Activated CD8-positive, alpha-beta T cell treated with anti-CD3 and anti-CD28 coated beads for 36 hours (primary cell): ENCODE measurements at regions not wholly inside any gene's neighbourhood (a gene's known extent, or its start where the extent isn't known, plus 50 kb on each side); places are given as distances from the start of the nearest gene placed in this dataset.
A peak's percentile ranks its signal among the peaks of the same experiment; 100 is the strongest.

Experiments
- ATAC-seq: fragments of 200-7000 bp; cut with Tn5 transposase; one replicate; pipeline ENCODE4 v1.10.0; 2021; ENCODE audit warnings: mild to moderate bottlenecking, moderate library complexity
- CTCF ChIA-PET: fragments of 350-600 bp; sonication (Branson Sonifier 250); formaldehyde crosslinking; loops from one replicate; lab custom pipeline; 2021; ENCODE audit warnings: antibody characterized with exemption; lab: Charles Lee
- POLR2A ChIA-PET: fragments of 350-600 bp; sonication (Branson Sonifier 250); formaldehyde crosslinking; loops from one replicate; lab custom pipeline; 2021; ENCODE audit warnings: antibody characterized with exemption; lab: Charles Lee
- DNase-seq: peaks from one replicate; pipeline ENCODE4 v3.0.0-alpha.2; 2020
- H3K27ac Mint-ChIP-seq: one replicate; pipeline ENCODE4 v1.8.0; 2021; ENCODE audit warnings: mild to moderate bottlenecking, mixed read lengths
- H3K27me3 Mint-ChIP-seq: one replicate; pipeline ENCODE4 v1.8.0; 2021; ENCODE audit warnings: mixed read lengths
- H3K36me3 Mint-ChIP-seq: one replicate; pipeline ENCODE4 v1.8.0; 2021; ENCODE audit warnings: low read depth, mixed read lengths
- H3K4me1 Mint-ChIP-seq: one replicate; pipeline ENCODE4 v1.8.0; 2021; ENCODE audit warnings: low read depth, mixed read lengths
- H3K4me3 Mint-ChIP-seq: one replicate; pipeline ENCODE4 v1.8.0; 2021; ENCODE audit warnings: mild to moderate bottlenecking, moderate library complexity, mixed read lengths
- H3K9me3 Mint-ChIP-seq: one replicate; pipeline ENCODE4 v1.8.0; 2021; ENCODE audit warnings: mixed read lengths
- intact Hi-C: fragments of 100-400 bp; cut with micrococcal nuclease; formaldehyde crosslinking; loops from one replicate; pipeline ENCODE4 v1.10.0; 2022
- TF ChIP-seq, protein P1 (sequence below): fragments of 200-600 bp; IDR thresholded peaks from one replicate; pipeline ENCODE4 v1.8.0; 2022; ENCODE audit warnings: antibody characterized with exemption, mild to moderate bottlenecking

DNA sequence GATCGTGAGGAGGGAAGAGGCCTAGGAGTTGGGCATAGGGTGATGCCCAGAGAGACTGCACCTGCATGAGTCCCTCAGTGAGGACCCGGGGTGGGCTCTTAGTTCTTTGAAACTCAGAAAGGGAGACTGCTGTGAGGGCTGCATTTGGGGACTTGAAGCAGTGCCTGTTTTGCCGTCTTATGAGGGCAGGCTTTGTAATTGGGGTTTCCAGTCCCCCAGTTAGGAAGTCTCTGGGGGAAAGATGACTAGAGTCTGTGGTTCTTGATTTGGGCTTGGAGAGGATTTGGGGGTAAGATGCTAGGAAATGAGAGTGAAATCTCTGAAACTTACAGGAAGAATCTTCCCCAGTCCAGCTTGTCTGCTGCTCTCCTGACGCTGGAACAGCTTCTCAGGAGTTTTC lies 99.6 kb downstream of the ARF6 start:
- H3K9me3 Mint-ChIP-seq: no peaks in the 10 kb centered on the region
- peaks cover 22% of the 10 kb centered on the region for H3K4me1 Mint-ChIP-seq
- CTCF ChIA-PET: interaction anchor here (1.6 to 2.1 kb wide), 2 partner anchors 124 to 127 kb away, joined by 3 to 9 read pairs; no protein-coding TSS in a partner anchor
- intact Hi-C loops: no loop called here
- POLR2A ChIA-PET: interaction anchor here (1.0 to 6.2 kb wide), 7 partner anchors 8 to 129 kb away, joined by 3 to 38 read pairs (median 6); partner anchors contain the start of gene ARF6
- H3K4me3 Mint-ChIP-seq: peak overlapping the region; percentile 56
- TF ChIP-seq, protein P1, sequence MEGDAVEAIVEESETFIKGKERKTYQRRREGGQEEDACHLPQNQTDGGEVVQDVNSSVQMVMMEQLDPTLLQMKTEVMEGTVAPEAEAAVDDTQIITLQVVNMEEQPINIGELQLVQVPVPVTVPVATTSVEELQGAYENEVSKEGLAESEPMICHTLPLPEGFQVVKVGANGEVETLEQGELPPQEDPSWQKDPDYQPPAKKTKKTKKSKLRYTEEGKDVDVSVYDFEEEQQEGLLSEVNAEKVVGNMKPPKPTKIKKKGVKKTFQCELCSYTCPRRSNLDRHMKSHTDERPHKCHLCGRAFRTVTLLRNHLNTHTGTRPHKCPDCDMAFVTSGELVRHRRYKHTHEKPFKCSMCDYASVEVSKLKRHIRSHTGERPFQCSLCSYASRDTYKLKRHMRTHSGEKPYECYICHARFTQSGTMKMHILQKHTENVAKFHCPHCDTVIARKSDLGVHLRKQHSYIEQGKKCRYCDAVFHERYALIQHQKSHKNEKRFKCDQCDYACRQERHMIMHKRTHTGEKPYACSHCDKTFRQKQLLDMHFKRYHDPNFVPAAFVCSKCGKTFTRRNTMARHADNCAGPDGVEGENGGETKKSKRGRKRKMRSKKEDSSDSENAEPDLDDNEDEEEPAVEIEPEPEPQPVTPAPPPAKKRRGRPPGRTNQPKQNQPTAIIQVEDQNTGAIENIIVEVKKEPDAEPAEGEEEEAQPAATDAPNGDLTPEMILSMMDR: no peak
- DNase-seq: no peak
- no peaks in the 10 kb centered on the region for H3K36me3 Mint-ChIP-seq
- peak; percentile 10 for ATAC-seq
- peak overlapping the region; percentile 81 for H3K27ac Mint-ChIP-seq
- no peaks in the 10 kb centered on the region for H3K27me3 Mint-ChIP-seq

DNA sequence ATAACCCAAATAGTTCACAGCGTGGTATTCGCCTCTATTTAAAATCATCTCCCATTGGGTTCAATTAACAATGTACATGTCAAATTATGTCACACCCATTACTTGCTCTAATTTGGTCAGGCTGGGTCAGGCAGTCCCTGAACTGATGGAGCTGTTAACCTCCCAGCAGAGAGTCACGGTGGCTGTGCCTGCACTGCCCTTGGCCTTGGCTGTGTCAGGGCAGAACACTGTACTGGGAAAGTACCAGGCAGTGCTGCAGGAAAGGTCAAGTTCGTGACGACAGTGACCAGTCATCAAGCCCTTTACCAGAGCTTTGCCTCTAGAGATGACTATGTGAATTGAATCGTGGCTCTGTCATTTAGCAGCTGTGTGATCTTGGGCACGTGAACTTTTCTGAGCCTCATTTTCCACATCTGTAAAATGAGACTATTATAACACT lies 100.0 kb downstream of the ARF6 start:
- peak; percentile 80 for DNase-seq
- Mint-ChIP-seq H3K36me3 (no peaks in the 10 kb centered on the region), H3K4me1 (peaks cover 26% of the 10 kb centered on the region), H3K27me3 (no peaks in the 10 kb centered on the region), H3K27ac (peak overlapping the region; percentile 81), H3K9me3 (no peaks in the 10 kb centered on the region), H3K4me3 (peak overlapping the region; percentile 56)
- TF ChIP-seq, protein P1: no peak
- CTCF ChIA-PET: interaction anchor here (0.7 to 2.1 kb wide), 3 partner anchors 111 to 128 kb away, joined by 3 to 9 read pairs (median 3); no protein-coding TSS in a partner anchor
- peak; percentile 96 for ATAC-seq
- intact Hi-C loops: no loop called here
- POLR2A ChIA-PET: interaction anchor here (0.6 to 6.2 kb wide), 11 partner anchors 8 to 130 kb away, joined by 3 to 38 read pairs (median 5); partner anchors contain the start of gene ARF6

DNA sequence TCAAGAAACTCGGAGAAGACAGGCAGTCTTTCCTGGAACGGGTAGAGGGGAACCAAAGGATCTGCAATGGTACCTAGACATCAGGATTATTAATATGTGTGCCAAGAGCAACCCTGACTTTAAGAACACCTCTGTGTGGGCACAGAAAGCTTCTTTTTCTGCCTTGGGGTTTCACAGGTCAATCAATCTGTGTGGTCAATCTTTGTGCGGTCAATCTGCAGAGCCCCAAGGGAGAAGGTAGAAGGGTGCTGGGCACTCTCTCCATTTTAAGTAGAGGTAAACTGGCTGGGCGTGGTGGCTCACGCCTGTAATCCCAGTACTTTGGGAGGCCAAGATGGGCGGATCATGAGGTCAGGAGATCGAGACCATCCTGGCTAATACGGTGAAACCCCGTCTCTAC lies 100.7 kb downstream of the ARF6 start:
- Mint-ChIP-seq H3K4me1 (peaks cover 30% of the 10 kb centered on the region), H3K27ac (peak overlapping the region; percentile 7), H3K36me3 (no peaks in the 10 kb centered on the region), H3K9me3 (no peaks in the 10 kb centered on the region), H3K27me3 (no peaks in the 10 kb centered on the region), H3K4me3 (no peak overlapping the region)
- intact Hi-C loops: no loop called here
- ChIA-PET POLR2A (interaction anchor here (0.6 to 6.2 kb wide), 12 partner anchors 7 to 101 kb away, joined by 3 to 38 read pairs (median 5); partner anchors contain the start of gene ARF6), CTCF (interaction anchor here (0.7 to 2.1 kb wide), 3 partner anchors 111 to 128 kb away, joined by 3 to 9 read pairs (median 3); no protein-coding TSS in a partner anchor)
- no peak for DNase-seq
- no peak for ATAC-seq
- TF ChIP-seq, protein P1: no peak

DNA sequence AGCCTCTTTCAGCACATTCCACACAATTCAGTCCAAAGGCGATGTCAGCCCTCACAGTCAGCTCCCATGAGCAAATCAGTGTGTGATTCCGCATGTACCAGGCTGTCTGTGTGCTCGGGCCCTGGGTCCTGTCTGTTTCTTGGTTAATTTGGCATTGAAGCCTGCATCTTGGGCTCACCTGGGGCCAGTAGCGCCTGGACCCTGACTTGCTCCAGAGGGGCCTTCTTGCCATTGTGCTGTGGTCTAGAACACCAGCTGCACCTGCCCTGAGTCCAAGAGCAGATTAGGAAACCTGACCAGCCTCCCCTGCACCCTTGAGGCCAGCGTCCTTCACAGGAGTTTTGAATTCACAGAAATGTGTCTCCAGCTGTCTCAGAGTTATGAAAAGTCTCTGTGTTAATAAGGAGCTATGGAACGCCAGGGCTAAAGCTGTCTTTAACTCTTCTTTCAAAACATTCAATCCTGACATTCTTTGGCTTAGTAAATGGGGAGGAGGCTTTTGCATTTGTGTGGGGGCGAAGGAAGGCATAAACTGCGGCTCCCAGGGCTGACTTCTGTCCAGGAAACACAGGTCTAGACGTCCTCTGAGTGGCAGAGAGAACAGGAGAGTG lies 102.2 kb downstream of the ARF6 start:
- ChIA-PET CTCF (no interaction called here), POLR2A (interaction anchor here (0.6 to 6.2 kb wide), 4 partner anchors 23 to 102 kb away, joined by 3 to 38 read pairs (median 10); partner anchors contain the start of gene ARF6)
- Mint-ChIP-seq H3K9me3 (no peaks in the 10 kb centered on the region), H3K4me3 (no peak overlapping the region), H3K27ac (no peak overlapping the region), H3K36me3 (peaks cover 4% of the 10 kb centered on the region), H3K27me3 (no peaks in the 10 kb centered on the region), H3K4me1 (peaks cover 41% of the 10 kb centered on the region)
- TF ChIP-seq, protein P1: no peak
- intact Hi-C loops: no loop called here
- ATAC-seq (no peak), DNase-seq (no peak)

DNA sequence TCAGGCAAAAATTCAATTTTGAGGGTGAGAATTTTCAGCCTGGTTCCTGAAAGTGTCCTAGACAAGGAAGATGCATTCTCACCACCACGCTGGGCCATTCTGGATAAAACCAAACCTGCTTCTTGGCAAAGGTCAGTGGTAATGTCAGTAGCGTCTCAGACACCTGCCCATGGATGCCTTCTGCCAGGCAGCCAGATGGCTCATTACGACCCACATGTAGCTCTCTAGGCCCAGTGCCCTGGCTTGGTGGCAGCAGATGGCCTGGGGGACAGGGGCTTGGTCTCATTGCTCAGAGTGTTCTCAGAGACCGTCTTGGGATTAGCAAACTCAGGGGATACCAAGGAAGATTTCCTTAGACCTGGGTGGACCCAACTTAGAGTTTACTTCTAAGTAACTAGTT lies 105.1 kb downstream of the ARF6 start:
- no peaks in the 10 kb centered on the region for H3K27me3 Mint-ChIP-seq

More for the DNA sequence above, 105.1 kb downstream of the ARF6 start:
- peaks cover 6% of the 10 kb centered on the region for H3K36me3 Mint-ChIP-seq
- H3K9me3 Mint-ChIP-seq: no peaks in the 10 kb centered on the region
- ATAC-seq (no peak), DNase-seq (no peak)
- peaks cover 46% of the 10 kb centered on the region for H3K4me1 Mint-ChIP-seq
- intact Hi-C loops: loop anchor here (2.0 kb wide), 1 partner anchor 21 kb away; no protein-coding TSS in a partner anchor
- TF ChIP-seq, protein P1: no peak
- ChIA-PET CTCF (interaction anchor here (1.1 to 5.0 kb wide), 3 partner anchors 106 to 134 kb away, joined by 3 to 58 read pairs (median 3); no protein-coding TSS in a partner anchor), POLR2A (interaction anchor here (1.1 to 8.5 kb wide), 2 partner anchors 11 to 24 kb away, joined by 4 to 135 read pairs; no protein-coding TSS in a partner anchor)
- H3K27ac Mint-ChIP-seq: peak overlapping the region; percentile 58
- no peak overlapping the region for H3K4me3 Mint-ChIP-seq
